GM12864 (cell line): ENCODE measurements at regions not wholly inside any gene's neighbourhood (a gene's known extent, or its start where the extent isn't known, plus 50 kb on each side); places are given as distances from the start of the nearest gene placed in this dataset.

Source experiments
- DNase-seq: peaks from one replicate; pipeline ENCODE4 v3.0.0-alpha.2; 2011; ENCODE audit warnings: low read depth
- H3K4me3 ChIP-seq: 2 replicates; pipeline ENCODE4 v1.5.1; 2011; ENCODE audit warnings: mild to moderate bottlenecking, low read depth, low read length, control low read depth
- CTCF ChIP-seq: IDR thresholded peaks from 2 replicates; pipeline ENCODE4 v1.5.1; 2011; ENCODE audit warnings: low read depth, mild to moderate bottlenecking, moderate library complexity, low read length, control low read depth, inconsistent platforms; ENCODE audit errors: missing control alignments

DNA sequence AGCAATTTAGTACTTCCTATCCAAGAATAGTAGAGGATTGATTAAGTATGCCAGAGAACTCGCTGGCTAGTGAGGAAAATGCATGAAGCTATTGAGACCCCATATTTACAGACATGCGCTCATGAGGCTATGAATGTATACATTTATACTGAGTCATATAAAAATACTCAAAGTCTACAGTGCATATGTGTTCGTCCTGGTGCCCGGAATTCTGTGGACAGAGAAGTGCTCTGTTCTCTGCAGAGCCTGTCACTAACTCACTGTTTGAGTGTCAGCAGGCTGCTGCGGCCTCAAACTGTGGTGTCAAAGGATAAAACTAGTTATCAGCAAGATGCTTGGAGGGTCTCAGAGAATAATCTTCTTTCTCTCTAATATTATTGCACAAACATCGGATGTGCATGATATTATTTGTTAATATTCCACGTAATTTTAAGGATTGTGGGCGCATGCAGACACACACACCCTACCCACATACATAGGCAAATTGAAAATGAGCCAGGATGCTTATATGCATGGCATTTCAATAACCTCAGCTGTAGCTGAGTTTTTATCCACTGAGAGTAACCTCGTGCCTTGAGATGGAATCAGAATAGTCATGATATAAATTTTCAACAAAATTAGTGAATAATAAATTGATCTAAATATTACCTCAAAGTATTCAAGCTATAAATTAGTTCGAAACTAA, 50.0 kb upstream of the TSC22D2 start:
- no peak for TF ChIP-seq CTCF
- H3K4me3 ChIP-seq = no peak overlapping the region
- no peak for DNase-seq

- TF ChIP-seq CTCF = no peak
- no peak for DNase-seq
- H3K4me3 ChIP-seq = no peak overlapping the region
These were observed 51.0 kb upstream of the TSC22D2 start for GRCh38 chr3:150357140-150357539.

- no peak for TF ChIP-seq CTCF
- no peak for DNase-seq
- H3K4me3 ChIP-seq = no peak overlapping the region
These were observed 52.5 kb upstream of the TSC22D2 start for GRCh38 chr3:150355574-150355973.

DNA sequence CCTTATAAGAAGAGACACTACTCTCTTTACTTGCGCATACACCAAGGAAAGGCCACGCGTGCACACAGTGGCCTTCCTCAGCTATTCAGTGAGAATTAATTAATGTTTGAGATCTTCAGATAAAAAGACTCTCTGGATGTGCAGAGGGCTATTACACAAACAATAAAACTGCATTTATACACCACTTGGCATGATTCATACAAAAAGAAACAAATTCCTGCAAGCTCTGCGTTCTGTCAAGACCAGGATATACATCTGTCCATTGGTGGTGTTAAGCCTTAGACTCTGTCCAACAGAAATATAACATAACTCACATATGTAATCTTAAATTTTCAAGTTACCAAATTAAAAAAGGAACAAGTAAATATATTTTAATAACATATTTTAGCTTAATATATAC, 55.2 kb upstream of the TSC22D2 start:
- TF ChIP-seq CTCF = no peak
- DNase-seq = no peak
- H3K4me3 ChIP-seq = no peak overlapping the region

GRCh38 chr3:150351398-150351797, 56.7 kb upstream of the TSC22D2 start:
- H3K4me3 ChIP-seq = no peak overlapping the region
- no peak for TF ChIP-seq CTCF
- DNase-seq = no peak

DNA sequence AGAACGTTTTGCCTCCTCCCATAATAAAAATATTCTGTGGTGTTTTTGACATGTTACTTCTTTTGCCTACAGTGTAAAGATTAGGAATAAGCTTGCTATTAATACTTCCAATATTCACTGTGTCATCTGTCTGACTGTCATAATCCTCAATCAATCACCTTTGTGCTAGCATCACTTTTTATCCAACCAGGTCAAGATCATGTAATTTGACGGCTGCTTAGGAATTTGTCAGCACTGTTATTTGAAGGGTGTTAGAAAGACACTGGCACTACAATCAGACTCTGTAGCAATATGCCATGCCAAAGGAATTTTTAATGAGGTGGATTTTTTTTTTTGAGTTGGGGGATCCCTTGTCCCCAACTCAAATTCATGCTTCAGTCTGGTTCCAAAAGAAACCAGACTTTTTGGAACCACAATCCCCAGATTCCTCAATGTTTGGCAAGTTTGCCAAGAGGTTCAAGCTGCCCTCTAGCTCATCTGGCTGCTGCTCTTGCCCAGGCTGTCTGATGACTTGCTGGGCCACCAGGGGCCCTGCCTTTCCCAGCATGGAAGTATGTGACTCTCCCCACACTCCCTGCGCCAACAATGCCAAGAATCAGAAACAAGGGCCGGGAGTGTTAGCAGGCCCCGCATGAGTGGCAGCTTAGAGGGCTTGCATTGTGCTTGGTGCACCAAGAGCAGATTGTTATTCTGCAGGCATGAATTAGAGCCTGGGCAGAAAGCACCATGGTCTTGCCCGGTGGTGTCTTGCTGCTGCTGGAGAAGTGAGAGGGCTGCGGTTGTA, 58.6 kb upstream of the TSC22D2 start:
- no peak for DNase-seq
- TF ChIP-seq CTCF = no peak
- no peak overlapping the region for H3K4me3 ChIP-seq
